Spleen (tissue), 7 donors: ENCODE measurements at regions not wholly inside any gene's neighbourhood (a gene's known extent, or its start where the extent isn't known, plus 50 kb on each side); places are given as distances from the start of the nearest gene placed in this dataset.

Experiments
- POLR2A ChIP-seq, 3 donors: fragments of 450-650 bp; IDR thresholded peaks; one replicate each; pipeline ENCODE4 v1.5.1; 2017; ENCODE audit warnings: antibody characterized with exemption in 3 of 3, mild to moderate bottlenecking in 1 of 3
- POLR2AphosphoS5 ChIP-seq, 3 donors: sonication (generic); formaldehyde crosslinking; IDR thresholded peaks; one replicate each; pipeline ENCODE4 v1.5.1; 2017; ENCODE audit warnings: antibody characterized with exemption in 3 of 3
- TF ChIP-seq, protein P1 (sequence below), 11 experiments: fragments of 200-600 bp in 7 of 11; fragments of 450-650 bp in 4 of 11; sonication (generic) in 4 of 11; IDR thresholded peaks in 8 of 11; conservative IDR thresholded peaks in 3 of 11; 1 replicate in 7 of 11; 2 replicates in 4 of 11; pipeline versions ENCODE4 v1.4.0 to v1.8.0; 2016 to 2021; ENCODE audit warnings: antibody characterized with exemption in 11 of 11, inconsistent platforms in 4 of 11, mild to moderate bottlenecking in 1 of 11
- donor health status: DM: no; HTN: no; CAD: no; lungs with moderate emphysema.
- donor health status: DM: no; HTN: no; CAD: no.
- donor health status: DM: no; HTN: no; CAD: no.

DNA sequence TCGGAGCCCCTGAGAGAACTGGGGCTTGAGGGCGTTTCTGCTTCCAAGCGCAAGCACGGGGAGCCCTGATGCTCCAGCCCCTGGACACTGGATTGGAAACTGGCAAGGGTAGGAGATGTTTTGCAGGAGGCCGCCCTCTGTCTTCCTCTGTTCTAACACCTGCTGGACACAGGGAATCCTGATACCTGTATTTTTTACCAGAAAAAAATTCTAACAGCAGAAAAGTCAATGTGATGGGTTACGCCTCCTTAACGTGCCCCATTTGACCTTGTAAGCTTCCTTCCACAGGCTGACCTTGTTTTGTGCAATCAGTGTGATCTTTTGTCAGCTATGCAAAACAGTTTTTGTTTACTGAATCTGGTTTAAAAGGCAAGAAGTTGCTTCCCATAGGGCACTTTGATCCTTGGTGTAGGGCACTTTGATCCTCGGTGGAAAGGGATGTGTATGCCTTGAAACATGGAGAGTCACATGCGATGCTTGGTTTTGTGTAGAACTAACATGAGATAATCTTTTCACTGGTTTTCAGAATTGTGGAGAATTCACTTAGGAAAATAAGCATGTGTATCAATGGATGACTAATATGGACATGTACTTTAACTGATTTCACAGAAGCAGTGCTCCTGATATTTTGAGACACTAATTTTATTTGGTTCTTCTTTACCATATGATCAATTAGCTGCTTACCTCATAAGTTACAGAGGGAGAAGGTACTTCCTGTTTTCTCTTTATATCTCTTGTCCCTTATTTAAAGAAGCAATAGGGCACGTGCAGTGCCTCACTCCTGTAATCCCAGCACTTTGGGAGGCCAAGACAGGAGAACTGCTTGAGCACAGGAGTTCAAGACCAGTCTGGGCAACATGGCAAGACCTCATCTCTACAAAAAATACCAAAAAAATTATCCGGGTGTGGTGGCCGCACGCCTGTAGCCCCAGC, 59.9 kb upstream of the MAP3K4 start:
- TF ChIP-seq, protein P1, sequence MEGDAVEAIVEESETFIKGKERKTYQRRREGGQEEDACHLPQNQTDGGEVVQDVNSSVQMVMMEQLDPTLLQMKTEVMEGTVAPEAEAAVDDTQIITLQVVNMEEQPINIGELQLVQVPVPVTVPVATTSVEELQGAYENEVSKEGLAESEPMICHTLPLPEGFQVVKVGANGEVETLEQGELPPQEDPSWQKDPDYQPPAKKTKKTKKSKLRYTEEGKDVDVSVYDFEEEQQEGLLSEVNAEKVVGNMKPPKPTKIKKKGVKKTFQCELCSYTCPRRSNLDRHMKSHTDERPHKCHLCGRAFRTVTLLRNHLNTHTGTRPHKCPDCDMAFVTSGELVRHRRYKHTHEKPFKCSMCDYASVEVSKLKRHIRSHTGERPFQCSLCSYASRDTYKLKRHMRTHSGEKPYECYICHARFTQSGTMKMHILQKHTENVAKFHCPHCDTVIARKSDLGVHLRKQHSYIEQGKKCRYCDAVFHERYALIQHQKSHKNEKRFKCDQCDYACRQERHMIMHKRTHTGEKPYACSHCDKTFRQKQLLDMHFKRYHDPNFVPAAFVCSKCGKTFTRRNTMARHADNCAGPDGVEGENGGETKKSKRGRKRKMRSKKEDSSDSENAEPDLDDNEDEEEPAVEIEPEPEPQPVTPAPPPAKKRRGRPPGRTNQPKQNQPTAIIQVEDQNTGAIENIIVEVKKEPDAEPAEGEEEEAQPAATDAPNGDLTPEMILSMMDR (IDR thresholded peaks at IDR 0.05 in 8 of 11, conservative IDR thresholded peaks at IDR 0.05 in 3 of 11): no peak
- TF ChIP-seq POLR2A (IDR thresholded peaks at IDR 0.05) (no peak), POLR2AphosphoS5 (IDR thresholded peaks at IDR 0.05) (no peak)
